HG03196 (cell line): ENCODE measurements at regions not wholly inside any gene's neighbourhood (a gene's known extent, or its start where the extent isn't known, plus 50 kb on each side); places are given as distances from the start of the nearest gene placed in this dataset.
"Not testable (repeated sequence)": the region's sequence is repeated elsewhere in the genome, so short reads cannot be mapped to it uniquely, and the experiment has no call there.

Experiments
- ATAC-seq: cut with Tn5 transposase; IDR thresholded peaks from one replicate; pipeline ENCODE4 v1.9.1; 2021; ENCODE audit not compliant: unreplicated experiment

DNA sequence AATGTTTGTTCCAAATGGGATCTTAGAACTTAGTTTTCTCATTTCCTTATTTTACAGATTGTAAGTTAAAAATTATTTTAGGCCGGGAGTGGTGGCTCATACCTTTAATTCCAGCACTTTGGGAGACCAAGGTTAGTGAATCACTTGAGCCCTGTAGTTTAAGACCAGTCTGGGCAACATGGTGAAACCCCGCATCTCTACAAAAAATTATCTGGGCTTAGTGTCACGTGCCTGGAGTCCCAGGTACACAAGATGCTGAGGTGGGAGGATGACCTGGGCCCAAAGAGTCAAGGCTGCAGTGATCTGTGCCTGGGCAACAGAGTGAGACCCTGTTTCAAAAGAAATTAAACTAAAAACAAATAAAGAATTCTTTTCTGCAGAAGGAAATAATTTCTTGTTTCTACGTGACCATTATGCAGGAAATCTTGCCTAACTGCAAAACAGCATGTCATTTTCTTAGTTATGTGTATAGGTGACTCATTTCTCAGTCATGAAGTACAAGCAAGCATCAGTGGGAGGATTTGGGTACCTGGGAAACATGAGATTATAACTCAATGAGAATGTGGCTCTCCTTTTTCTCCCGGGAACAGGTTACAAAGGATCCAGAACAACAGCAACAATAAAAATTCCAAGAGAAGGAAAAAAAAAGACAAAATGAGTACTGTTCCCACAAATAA, 375.1 kb upstream of the ST8SIA4 start:
- ATAC-seq: no peak

DNA sequence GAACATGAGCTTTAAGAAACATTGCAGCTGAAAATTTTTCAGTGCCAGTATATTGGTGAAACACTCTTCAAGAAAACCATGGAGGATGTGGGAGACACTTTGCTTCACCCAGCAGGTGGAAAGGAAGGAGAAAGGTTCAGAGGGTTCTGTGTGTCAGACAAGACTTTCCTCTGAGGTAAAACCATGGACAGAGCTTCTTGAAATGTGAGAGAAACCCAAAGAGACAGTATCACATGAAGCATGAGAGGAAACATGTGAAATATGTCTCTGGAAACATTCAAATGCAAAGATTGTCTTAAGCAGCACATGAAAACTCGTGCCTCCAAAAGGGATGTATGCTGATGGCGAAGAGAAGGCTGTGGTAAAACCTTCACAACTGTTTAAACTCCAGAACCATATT, 368.9 kb upstream of the ST8SIA4 start:
- no peak for ATAC-seq

DNA sequence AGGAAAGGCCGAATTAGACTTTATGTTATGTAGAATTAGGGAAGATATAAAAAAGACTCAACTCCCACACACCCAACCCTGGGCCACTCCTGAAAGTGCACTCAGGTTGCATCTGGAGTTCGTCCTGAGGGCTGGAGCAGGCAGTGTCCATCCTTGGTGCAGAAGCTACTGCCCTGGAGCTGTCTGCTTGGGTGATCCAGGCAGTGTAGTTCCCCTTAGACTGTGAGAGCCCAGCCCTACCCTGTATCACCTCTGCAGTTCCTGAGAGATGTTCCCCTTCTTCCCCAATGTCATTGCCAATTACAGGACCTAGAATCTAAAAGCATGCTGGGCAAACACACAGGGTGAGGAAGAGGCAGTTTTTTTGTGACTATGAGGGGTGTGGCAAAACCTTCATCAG, 368.3 kb upstream of the ST8SIA4 start:
- no peak for ATAC-seq

DNA sequence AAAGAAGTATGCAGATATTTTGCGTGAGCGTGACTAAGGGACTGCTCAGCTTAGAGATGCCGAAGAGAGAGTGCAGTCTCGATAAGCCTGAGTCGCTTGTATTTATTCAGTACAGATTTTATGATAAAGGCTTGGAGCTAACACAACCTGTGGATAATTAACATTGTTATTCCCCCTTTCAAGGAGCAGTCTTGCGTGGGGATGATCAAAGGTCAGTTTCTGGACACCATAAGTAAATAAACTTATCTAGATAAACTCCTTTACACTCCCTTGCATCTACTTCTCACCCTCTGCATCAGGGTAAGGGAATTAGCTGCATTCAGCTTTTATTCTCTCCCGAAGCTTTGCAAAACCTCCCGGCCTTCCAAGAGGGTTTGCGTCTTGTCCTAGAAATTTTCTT, 357.8 kb upstream of the ST8SIA4 start:
- no peak for ATAC-seq

DNA sequence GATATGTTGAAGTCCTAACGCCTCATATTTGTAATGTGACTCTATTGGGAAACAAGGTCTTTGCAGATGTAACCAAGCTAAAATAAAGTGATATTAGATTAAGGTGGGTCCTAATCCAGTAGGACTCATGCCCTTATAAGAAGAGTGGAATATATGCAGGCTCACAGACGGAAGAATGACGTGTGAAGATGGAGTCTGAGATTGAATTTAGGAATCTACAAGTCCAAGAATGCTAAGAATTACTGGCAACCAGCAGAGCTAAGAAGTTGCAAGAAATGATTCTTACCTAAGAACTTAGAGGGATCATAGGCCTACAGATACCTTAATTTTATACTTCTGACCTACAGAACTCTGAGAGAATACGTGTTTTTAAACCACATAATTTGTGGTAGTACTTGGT, 350.0 kb upstream of the ST8SIA4 start:
- ATAC-seq: no peak

DNA sequence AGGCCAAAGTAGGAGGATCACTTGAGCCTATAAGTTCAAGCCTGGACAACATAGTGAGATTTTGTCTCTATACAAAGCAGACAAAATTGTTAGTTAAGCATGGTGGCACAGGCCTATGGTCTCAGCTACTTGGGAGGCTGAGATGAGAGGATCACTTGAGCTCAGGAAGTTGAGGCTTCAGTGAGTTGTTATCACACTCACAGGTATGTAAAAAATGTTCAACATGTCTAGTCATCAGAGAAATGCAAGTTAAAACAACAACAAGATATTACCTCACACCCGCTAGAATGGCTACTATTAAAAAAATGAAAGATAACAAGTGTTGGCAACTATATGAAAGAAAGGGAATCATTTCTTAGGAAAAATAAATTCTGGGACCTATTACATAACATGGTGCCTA, 341.5 kb upstream of the ST8SIA4 start:
- no peak for ATAC-seq

DNA sequence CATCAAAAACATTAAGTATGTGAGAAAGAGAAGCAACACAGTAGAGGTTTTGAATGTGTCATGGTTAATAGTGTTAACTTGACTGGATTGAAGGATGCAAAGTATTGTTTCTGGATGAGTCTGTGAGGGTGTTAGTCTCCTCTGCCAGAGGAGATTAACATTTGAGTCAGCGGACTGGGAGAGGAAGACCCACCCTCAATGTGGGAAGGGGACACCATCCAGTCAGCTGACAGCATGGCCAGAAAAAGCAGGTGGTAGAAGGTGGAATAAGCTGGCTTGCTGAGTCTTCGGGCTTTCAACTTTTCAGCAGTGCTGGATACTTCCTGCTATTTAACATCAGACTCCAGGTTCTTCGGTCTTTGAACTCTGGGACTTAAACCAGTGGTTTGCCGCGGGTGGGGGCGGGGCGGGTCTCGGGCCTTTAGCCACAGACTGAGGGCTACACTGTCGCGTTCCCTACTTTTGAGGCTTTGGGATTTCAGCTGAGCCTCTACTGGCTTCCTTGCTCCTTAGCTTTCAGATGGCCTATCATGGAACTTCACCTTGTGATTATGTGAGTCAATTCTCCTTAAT, 309.9 kb upstream of the ST8SIA4 start:
- no peak for ATAC-seq

DNA sequence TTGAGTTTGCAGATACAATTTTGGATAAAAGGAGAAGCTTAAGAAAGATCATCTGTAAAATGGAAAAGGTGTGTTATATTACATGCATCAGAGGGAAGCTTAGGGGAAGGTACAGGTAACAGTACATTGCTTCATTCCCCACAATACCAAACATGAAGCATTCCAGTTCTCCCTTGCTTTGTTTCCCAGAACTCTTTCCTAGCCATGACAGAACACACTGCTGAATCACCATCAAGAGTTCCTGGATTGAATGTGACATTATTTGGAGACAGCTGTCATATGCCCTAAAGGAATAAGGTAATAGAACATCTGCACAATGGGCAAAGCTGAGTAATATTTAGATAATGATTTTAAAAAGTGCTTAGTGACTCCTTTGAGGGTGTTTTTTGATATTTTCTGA, 303.5 kb upstream of the ST8SIA4 start:
- no peak for ATAC-seq

DNA sequence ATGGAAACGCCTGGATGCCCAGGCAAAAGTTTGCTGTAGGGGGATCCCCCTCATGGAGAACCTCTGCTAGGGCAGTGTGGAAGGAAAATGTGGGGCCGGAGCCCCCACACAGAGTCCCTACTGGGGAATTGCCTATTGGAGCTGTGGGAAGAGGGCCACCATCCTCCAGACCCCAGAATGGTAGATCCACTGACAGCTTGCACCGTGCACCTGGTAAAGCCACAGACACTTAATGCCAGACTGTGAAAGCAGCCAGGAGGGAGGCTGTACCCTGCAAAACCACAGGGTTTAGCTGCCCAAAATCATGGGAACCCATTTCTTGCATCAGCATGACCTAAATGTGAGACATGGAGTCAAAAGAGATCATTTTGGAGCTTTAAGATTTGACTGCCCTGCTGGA, 302.0 kb upstream of the ST8SIA4 start:
- ATAC-seq: not testable (repeated sequence)

DNA sequence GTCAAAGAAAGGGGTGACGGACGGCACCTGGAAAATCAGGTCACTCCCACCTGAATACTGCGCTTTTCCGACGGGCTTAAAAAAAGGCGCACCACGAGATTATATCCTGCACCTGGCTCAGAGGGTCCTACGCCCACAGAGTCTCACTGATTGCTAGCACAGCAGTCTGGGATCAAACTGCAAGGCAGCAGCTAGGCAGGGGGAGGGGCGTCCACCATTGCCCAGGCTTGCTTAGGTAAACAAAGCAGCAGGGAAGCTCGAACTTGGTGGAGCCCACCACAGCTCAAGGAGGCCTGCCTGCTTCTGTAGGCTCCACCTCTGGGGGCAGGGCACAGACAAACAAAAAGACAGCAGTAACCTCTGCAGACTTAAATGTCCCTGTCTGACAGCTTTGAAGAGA, 277.3 kb upstream of the ST8SIA4 start:
- ATAC-seq: not testable (repeated sequence)

DNA sequence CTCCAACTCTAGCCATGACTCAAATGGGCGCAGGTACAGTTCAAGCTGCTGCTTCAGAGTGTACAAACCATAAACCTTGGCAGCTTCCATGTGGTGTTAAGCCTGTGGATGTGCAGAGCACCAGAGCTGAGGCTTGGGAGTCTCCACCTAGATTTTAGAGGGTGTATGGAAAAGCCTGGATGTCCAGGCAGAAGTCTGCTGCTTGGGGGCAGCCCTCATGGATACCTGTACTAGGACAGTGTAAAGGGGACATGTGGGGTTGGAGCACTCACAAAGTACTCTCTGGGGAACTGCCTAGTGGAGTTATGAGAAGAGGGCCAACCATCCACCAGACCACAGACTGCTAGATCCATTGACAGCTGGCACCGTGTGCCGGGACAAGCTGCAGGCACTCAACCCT, 273.5 kb upstream of the ST8SIA4 start:
- no peak for ATAC-seq

DNA sequence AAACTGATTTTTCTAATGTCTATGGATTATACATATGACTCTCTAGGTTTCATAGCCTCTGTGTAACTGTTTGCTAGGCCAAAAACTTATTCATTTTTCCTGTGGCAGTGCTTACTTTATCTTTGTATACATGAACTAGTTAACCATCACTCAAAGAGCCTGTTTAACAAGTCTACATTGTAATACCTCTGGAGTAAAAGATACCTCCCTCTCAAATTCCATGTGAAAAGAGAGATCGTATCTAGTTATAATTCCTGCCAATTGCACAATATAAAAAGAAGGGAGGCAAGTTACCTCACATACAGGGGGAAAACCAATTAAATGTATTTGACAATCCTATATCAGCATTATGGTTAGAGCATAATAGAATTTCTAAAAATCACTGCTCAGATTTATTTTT, 271.9 kb upstream of the ST8SIA4 start:
- no peak for ATAC-seq

DNA sequence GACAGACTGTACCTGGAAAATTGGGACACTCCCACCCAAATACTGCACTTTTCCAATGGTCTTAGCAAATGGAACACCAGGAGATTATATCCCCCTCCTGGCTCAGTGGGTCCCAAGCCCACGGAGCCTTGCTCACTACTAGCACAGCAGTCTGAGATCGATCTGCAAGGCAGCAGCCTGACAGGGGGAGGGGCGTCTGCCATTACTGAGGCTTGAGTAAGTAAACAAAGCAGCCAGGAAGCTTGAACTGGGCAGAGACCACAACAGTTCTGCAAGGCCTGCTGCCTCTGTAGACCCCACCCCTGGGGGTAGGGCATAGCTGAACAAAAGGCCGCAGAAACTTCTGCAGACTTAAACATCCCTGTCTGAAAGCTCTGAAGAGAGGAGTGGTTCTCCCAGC, 260.0 kb upstream of the ST8SIA4 start:
- ATAC-seq: no peak

DNA sequence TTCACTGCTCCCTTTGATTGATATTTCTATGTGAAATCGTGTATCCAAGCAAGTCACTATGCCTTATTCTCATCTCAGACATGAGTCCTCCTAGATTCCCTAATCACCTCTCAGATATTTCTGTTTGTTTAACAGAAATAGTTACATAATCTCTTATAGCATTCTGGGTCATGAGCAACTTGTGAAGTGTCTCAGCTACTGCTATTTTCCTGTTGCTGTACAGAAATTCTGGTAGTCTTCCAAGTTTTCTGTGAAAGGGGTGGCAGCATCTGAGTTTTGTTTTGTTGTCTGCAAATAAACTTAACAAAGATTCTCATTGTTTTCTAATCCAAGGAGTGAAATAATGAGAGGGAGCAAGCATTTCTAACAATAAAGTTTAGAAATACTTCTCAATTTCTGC, 256.9 kb upstream of the ST8SIA4 start:
- ATAC-seq: no peak

DNA sequence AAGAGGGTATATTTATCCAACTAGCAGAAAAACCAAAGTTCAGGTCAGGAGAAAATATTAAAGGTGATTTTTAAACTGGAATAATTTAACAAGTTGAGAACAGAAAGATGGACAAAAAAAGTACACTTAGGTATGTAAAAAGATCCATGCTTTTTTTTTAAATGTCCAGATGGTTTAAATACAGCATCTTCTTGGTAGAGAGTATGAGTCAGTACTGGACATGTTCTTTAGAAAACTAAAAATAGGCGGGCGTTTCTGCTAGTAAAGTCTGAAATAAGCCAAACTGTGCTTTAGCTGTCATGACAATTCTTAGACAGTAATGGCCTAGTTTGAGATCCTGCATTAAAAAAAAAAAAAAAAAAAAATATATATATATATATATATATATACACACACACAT, 255.9 kb upstream of the ST8SIA4 start:
- no peak for ATAC-seq

DNA sequence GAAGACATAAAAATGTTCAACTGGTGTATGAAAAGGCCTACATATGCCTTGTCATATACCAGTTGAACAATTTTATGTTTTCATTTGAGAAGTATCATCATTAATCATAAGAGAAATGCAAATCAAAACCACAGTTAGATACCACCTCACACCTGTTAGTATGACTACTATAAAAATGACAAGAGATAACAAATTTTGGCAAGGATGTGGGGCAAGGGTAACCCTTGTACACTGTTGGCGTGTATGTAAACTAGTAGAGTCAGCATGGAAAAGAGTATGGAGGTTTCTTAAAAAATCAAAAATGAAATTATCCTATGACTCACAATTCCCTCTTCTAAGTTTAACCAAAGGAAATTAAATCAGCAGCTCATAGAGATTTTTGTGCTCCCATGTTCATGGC, 250.4 kb upstream of the ST8SIA4 start:
- ATAC-seq: no peak

DNA sequence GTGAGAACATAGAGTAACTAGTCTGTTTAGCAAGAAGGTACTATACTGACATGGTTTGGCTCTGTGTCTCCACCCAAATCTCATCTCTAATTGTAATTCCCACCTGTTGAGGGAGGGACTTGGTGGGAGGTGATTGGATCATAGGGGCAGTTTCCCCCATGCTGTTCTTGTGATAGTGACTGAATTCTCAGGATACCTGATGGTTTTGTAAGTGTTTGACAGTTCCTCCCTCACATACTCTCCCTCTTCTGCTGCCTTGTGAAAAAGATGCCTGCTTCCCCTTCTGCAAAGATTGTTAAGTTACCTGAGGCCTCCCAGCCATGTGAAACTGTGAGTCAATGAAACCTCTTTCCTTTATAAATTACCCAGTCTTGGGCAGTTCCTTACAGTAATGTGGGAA, 240.4 kb upstream of the ST8SIA4 start:
- ATAC-seq: no peak

DNA sequence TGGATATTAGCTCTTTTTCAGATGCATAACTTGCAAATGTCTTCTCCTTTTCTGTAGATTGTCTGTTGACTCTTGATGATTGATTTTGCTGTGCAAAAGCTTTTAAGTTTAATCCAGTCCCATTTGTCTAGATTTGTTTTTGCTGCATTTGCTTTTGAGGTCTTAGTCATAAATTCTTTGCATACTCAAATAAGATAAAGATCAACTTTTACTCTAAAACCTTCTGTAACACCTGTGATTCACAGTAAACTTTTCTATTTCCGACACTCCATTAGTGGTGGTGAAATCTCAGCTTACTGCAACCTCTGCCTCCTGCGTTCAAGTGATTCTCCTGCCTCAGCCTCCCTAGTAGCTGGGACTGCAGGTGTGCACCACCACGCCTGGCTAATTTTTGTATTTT, 239.0 kb upstream of the ST8SIA4 start:
- no peak for ATAC-seq

DNA sequence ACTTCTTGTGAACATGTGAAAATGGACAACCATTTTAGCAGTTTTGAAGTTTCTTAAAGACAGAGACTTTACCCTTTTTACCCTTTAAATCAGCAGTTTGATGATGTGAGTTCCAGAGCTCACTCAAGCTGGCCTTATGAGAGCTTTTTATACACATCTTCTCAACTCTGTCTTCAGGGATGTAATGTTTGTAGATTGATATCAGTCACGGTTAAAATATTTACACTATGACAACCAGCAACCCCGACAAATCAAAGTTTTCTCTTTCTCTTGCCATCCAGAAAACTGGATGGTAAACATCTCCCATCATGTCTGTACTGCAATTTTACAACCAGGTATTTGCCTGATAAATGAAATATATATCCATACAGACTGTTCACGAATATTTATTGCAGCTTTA, 233.4 kb upstream of the ST8SIA4 start:
- no peak for ATAC-seq

DNA sequence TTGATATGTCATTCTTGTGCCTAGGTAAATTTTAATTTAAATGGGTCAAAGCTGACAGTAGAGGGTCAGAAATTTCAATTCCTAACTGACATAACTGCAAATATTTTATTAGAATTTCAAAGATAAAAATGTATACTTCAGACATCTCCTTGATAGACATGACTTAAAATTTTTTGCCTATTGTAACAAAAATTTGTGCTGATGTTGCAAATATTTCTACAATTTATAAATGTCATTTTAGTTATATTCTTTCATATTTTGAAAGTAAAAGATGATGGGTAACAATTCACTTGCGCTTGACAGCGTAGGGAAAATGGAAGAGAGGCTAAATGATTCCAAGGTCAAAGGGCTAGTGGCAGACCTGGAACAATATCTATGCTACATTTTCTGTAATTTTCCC, 220.3 kb upstream of the ST8SIA4 start:
- no peak for ATAC-seq

DNA sequence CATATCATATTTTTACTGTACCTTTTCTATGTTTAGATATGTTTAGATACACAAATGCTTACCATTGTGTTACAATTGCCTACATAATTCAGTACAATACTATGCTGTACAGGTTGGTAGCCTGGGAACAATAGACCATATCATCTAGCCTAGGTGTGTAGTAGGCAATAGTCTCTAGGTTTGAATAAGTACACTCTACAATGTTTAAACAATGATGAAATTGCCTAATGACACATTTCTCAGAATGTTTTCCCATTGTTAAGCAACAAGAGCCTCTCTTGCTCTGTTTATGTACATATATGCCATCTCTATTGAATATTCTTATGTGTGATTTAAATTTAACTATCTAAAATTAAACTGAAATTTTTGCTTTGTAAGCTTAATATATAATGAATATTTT, 209.6 kb upstream of the ST8SIA4 start:
- ATAC-seq: no peak

DNA sequence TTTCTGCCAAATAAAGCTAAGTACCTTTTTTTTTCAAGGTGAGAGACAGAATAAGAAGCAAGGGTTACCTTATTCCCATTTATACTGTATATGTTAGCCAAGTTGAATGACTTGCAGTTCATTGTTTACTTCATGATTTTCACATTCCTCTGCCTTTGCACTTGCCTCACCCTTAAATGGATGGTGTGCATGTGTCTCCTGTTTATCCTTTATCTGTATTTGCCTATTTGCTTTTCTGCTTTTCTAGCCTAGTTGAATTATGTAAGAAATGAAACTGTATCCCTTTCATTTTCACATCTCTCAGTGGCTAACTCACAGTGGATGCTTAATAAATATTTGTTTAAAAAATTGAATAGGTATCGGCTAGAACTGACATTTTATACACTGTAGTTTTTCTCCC, 200.8 kb upstream of the ST8SIA4 start:
- no peak for ATAC-seq

DNA sequence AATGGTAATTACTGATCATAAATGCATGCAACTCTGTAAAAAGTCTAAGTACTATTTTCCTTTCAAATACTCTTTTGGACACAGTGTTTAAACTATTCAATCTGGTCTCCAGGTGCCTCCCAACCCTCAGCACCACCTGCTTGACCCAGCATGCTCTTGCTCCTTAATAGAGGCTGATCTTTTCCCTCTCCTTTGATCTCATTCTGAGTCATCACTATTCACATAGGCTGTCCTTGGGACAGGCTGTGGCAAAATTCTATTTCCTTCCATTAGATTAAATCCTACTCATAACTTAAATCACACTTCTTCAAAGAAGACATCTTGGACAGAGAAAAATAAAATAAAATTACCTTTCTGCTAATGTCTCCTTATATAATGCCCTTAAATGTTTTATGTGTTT, 199.4 kb upstream of the ST8SIA4 start:
- no peak for ATAC-seq
